HFFc6 (cell line): ENCODE measurements at regions not wholly inside any gene's neighbourhood (a gene's known extent, or its start where the extent isn't known, plus 50 kb on each side); places are given as distances from the start of the nearest gene placed in this dataset.

ENCODE experiments used
- DNase-seq: peaks from one replicate; pipeline ENCODE4 v3.0.0-alpha.2; 2018
- H3K27ac Mint-ChIP-seq: 2 replicates; pipeline ENCODE4 v1.8.0; 2020; ENCODE audit warnings: mild to moderate bottlenecking, mixed read lengths
- H3K27me3 Mint-ChIP-seq: 2 replicates; pipeline ENCODE4 v1.8.0; 2021; ENCODE audit warnings: mild to moderate bottlenecking, moderate library complexity, mixed read lengths; ENCODE audit not compliant: insufficient read depth
- H3K36me3 Mint-ChIP-seq: 2 replicates; pipeline ENCODE4 v1.8.0; 2021; ENCODE audit warnings: low read depth, mixed read lengths
- H3K4me1 Mint-ChIP-seq: 2 replicates; pipeline ENCODE4 v1.8.0; 2020; ENCODE audit warnings: low read depth, mixed read lengths
- H3K4me3 Mint-ChIP-seq: 2 replicates; pipeline ENCODE4 v1.8.0; 2020; ENCODE audit warnings: mild to moderate bottlenecking, moderate library complexity, mixed read lengths
- H3K9me3 Mint-ChIP-seq: 2 replicates; pipeline ENCODE4 v1.8.0; 2020; ENCODE audit warnings: mild to moderate bottlenecking, mixed read lengths
- CTCF ChIP-seq: fragments of 200-600 bp; sonication (generic); IDR thresholded peaks from 2 replicates; pipeline ENCODE4 v1.5.0; 2021; ENCODE audit warnings: antibody characterized with exemption, mild to moderate bottlenecking

- DNase-seq, result no peak
- Mint-ChIP-seq H3K27ac (no peak overlapping the region), H3K4me3 (no peak overlapping the region), H3K4me1 (peaks cover 10% of the 10 kb centered on the region; the same call in 1 of the 2 replicates), H3K9me3 (no peaks in the 10 kb centered on the region), H3K27me3 (peaks cover 2% of the 10 kb centered on the region; the same call in 1 of the 2 replicates), H3K36me3 (no peaks in the 10 kb centered on the region)
- TF ChIP-seq CTCF, result no peak
These were observed 225.0 kb downstream of the AASDHPPT start for GRCh38 chr11:106302416-106302815.

GRCh38 chr11:106304274-106304673, 226.8 kb downstream of the AASDHPPT start:
- DNase-seq, result peak; percentile 28
- no peaks in the 10 kb centered on the region for H3K9me3 Mint-ChIP-seq
- no peak overlapping the region for H3K27ac Mint-ChIP-seq
- no peaks in the 10 kb centered on the region for H3K27me3 Mint-ChIP-seq
- no peaks in the 10 kb centered on the region for H3K36me3 Mint-ChIP-seq
- H3K4me1 Mint-ChIP-seq, result peaks cover 10% of the 10 kb centered on the region; the same call in 1 of the 2 replicates
- no peak overlapping the region for H3K4me3 Mint-ChIP-seq
- TF ChIP-seq CTCF, result no peak

- no peaks in the 10 kb centered on the region for H3K36me3 Mint-ChIP-seq
- H3K4me1 Mint-ChIP-seq, result peaks cover 10% of the 10 kb centered on the region; the same call in 1 of the 2 replicates
- no peak overlapping the region for H3K4me3 Mint-ChIP-seq
- DNase-seq, result no peak
- H3K27ac Mint-ChIP-seq, result no peak overlapping the region
- H3K27me3 Mint-ChIP-seq, result peaks cover 1% of the 10 kb centered on the region; the same call in 1 of the 2 replicates
- TF ChIP-seq CTCF, result no peak
- no peaks in the 10 kb centered on the region for H3K9me3 Mint-ChIP-seq
These were observed 228.0 kb downstream of the AASDHPPT start for GRCh38 chr11:106305458-106305857.

GRCh38 chr11:106306942-106307341, 229.5 kb downstream of the AASDHPPT start:
- Mint-ChIP-seq H3K9me3 (no peaks in the 10 kb centered on the region), H3K4me1 (peaks cover 14% of the 10 kb centered on the region), H3K27me3 (peaks cover 1% of the 10 kb centered on the region; the same call in 1 of the 2 replicates), H3K27ac (no peak overlapping the region), H3K4me3 (no peak overlapping the region), H3K36me3 (no peaks in the 10 kb centered on the region)
- peak; percentile 55 for TF ChIP-seq CTCF
- DNase-seq, result no peak

- Mint-ChIP-seq H3K27me3 (peaks cover 1% of the 10 kb centered on the region; the same call in 1 of the 2 replicates), H3K27ac (no peak overlapping the region), H3K4me3 (no peak overlapping the region), H3K36me3 (no peaks in the 10 kb centered on the region), H3K4me1 (peaks cover 13% of the 10 kb centered on the region), H3K9me3 (no peaks in the 10 kb centered on the region)
- no peak for DNase-seq
- TF ChIP-seq CTCF, result no peak
These were observed 231.7 kb downstream of the AASDHPPT start for GRCh38 chr11:106309070-106309684.
